IMR-90 (cell line): ENCODE measurements at regions not wholly inside any gene's neighbourhood (a gene's known extent, or its start where the extent isn't known, plus 50 kb on each side); places are given as distances from the start of the nearest gene placed in this dataset.
A peak's percentile ranks its signal among the peaks of the same experiment; 100 is the strongest.

Experiments
- ATAC-seq: fragments of 200-7000 bp; cut with Tn5 transposase; 2 replicates; pipeline ENCODE4 v1.9.1; 2020; ENCODE audit warnings: low read depth, mild to moderate bottlenecking, moderate library complexity
- BruUV-seq: library from RNA; stranded (reverse); fragments of 400-500 nt; replicated peaks from 2 replicates; lab custom pipeline; 2021; lab: Mats Ljungman, UMichigan
- CTCF ChIA-PET: fragments of 300-600 bp; formaldehyde crosslinking; extraction: SDS; loops from one replicate; lab custom pipeline; 2021; ENCODE audit warnings: antibody characterized with exemption; lab: Yijun Ruan, JAX
- POLR2A ChIA-PET: fragments of 300-600 bp; sonication (Branson Sonifier 250); formaldehyde crosslinking; loops from one replicate; lab custom pipeline; 2022; ENCODE audit warnings: antibody characterized with exemption; ENCODE audit not compliant: unreplicated experiment; lab: Charles Lee
- DNase-seq: peaks from one replicate; pipeline ENCODE4 v3.0.0; 2013
- H2AFZ ChIP-seq: replicated peaks from 2 replicates; pipeline ENCODE3; 2013; ENCODE audit warnings: low read length, mild to moderate bottlenecking; ENCODE audit not compliant: poor library complexity
- H2AK5ac ChIP-seq: 2 replicates; pipeline ENCODE4 v1.6.1; 2013; ENCODE audit warnings: low read depth, low read length, inconsistent platforms
- H2AK9ac ChIP-seq: replicated peaks from 2 replicates; pipeline ENCODE3; 2013; ENCODE audit warnings: mild to moderate bottlenecking, low read depth, low read length, moderate library complexity; ENCODE audit not compliant: poor library complexity
- H2BK120ac ChIP-seq: 2 replicates; pipeline ENCODE4 v1.6.1; 2013; ENCODE audit warnings: low read depth, low read length, inconsistent platforms
- H2BK15ac ChIP-seq: 3 replicates; pipeline ENCODE4 v1.6.1; 2013; ENCODE audit warnings: low read depth, low read length, inconsistent platforms
- H2BK20ac ChIP-seq: 2 replicates; pipeline ENCODE4 v1.6.1; 2013; ENCODE audit warnings: low read depth, mild to moderate bottlenecking, inconsistent platforms, low read length, moderate library complexity
- H2BK5ac ChIP-seq: 2 replicates; pipeline ENCODE4 v1.6.1; 2013; ENCODE audit warnings: mild to moderate bottlenecking, low read depth, low read length, inconsistent platforms; ENCODE audit not compliant: poor library complexity, severe bottlenecking
- H3K14ac ChIP-seq: replicated peaks from 2 replicates; pipeline ENCODE4 v1.6.1; 2013; ENCODE audit warnings: low read depth, low read length, inconsistent platforms
- H3K18ac ChIP-seq: 2 replicates; pipeline ENCODE4 v1.6.1; 2013; ENCODE audit warnings: low read depth, low read length, control low read depth
- H3K23ac ChIP-seq: 2 replicates; pipeline ENCODE4 v1.6.1; 2013; ENCODE audit warnings: low read depth, low read length, inconsistent platforms
- H3K27ac ChIP-seq: 2 replicates; pipeline ENCODE4 v1.5.1; 2013; ENCODE audit warnings: mild to moderate bottlenecking, control low read depth, low read length; ENCODE audit not compliant: insufficient read depth
- H3K27me3 ChIP-seq: 2 replicates; pipeline ENCODE4 v1.6.1; 2013; ENCODE audit warnings: low read length; ENCODE audit not compliant: control insufficient read depth, insufficient read depth
- H3K36me3 ChIP-seq: 2 replicates; pipeline ENCODE4 v1.6.1; 2013; ENCODE audit warnings: low read length, mixed read lengths; ENCODE audit not compliant: control insufficient read depth, insufficient read depth
- H3K4ac ChIP-seq: 2 replicates; pipeline ENCODE4 v1.6.1; 2013; ENCODE audit warnings: low read depth, low read length, inconsistent platforms
- H3K4me1 ChIP-seq: 2 replicates; pipeline ENCODE4 v1.6.1; 2013; ENCODE audit warnings: low read length, mixed read lengths; ENCODE audit not compliant: control insufficient read depth, insufficient read depth
- H3K4me2 ChIP-seq: 2 replicates; pipeline ENCODE4 v1.6.1; 2013; ENCODE audit warnings: low read depth, mild to moderate bottlenecking, control low read depth, low read length, moderate library complexity
- H3K4me3 ChIP-seq: 2 replicates; pipeline ENCODE4 v1.5.1; 2013; ENCODE audit warnings: low read depth, mild to moderate bottlenecking, control low read depth, low read length, moderate library complexity; ENCODE audit not compliant: insufficient read depth
- H3K56ac ChIP-seq: 2 replicates; pipeline ENCODE4 v1.6.1; 2013; ENCODE audit warnings: low read length, inconsistent platforms; ENCODE audit not compliant: insufficient read depth; ENCODE audit errors: extremely low read depth
- H3K79me1 ChIP-seq, 2 experiments: 2 replicates each; pipeline ENCODE4 v1.6.1; 2013; ENCODE audit warnings: low read length in 2 of 2, inconsistent platforms in 1 of 2, low read depth in 1 of 2
- H3K9ac ChIP-seq: 2 replicates; pipeline ENCODE4 v1.6.1; 2013; ENCODE audit warnings: low read depth, low read length, control low read depth
- H3K9me1 ChIP-seq: 2 replicates; pipeline ENCODE4 v1.6.1; 2013; ENCODE audit warnings: low read length, inconsistent platforms; ENCODE audit not compliant: insufficient read depth
- H3K9me3 ChIP-seq: 2 replicates; pipeline ENCODE4 v1.6.1; 2013; ENCODE audit warnings: low read length; ENCODE audit not compliant: control insufficient read depth, insufficient read depth
- H4K20me1 ChIP-seq: 2 replicates; pipeline ENCODE4 v1.6.1; 2013; ENCODE audit warnings: low read length, inconsistent platforms; ENCODE audit not compliant: insufficient read depth
- H4K5ac ChIP-seq: 2 replicates; pipeline ENCODE4 v1.6.1; 2013; ENCODE audit warnings: mild to moderate bottlenecking, low read depth, low read length, control low read depth
- H4K8ac ChIP-seq, 2 experiments: 2 replicates each; pipeline ENCODE4 v1.6.1; 2013; ENCODE audit warnings: low read depth in 2 of 2, low read length in 2 of 2, control low read depth in 1 of 2, inconsistent platforms in 1 of 2
- H4K91ac ChIP-seq: 2 replicates; pipeline ENCODE4 v1.6.1; 2013; ENCODE audit warnings: low read depth, low read length, inconsistent platforms; ENCODE audit not compliant: insufficient read depth
- MAFK ChIP-seq: IDR thresholded peaks from 2 replicates; pipeline ENCODE4 v1.6.1; 2012; ENCODE audit warnings: low read depth, low read length, improper control_type of control experiment
- SMC3 ChIP-seq: fragments of 150-350 bp; IDR thresholded peaks from 2 replicates; pipeline ENCODE4 v1.6.1; 2016; ENCODE audit warnings: low read depth, mild to moderate bottlenecking, antibody characterized with exemption, low read length, moderate library complexity
- WGBS, 2 experiments: methylation state at CpG; one replicate each; pipeline versions ENCODE4 v1.1.5 to v1.1.7; 2013; ENCODE audit warnings: missing lambda C conversion rate in 2 of 2; ENCODE audit not compliant: insufficient read length in 1 of 2; ENCODE audit errors: extremely low coverage in 2 of 2; 5-methylcytosine and 5-hydroxymethylcytosine counted together
- dilution Hi-C: fragments of 300-500 bp; cut with HindIII; formaldehyde crosslinking; loops from one replicate; pipeline ENCODE4 v1.14.3; 2018; ENCODE audit warnings: low sequenced_read_pairs; ENCODE audit not compliant: unreplicated experiment
- in situ Hi-C: fragments of 300-500 bp; cut with MboI; formaldehyde crosslinking; loops from 3 replicates; pipeline ENCODE4 v1.14.3; 2019; ENCODE audit warnings: low sequenced_read_pairs, inconsistent platforms, mixed read lengths
- intact Hi-C: fragments of 100-400 bp; cut with micrococcal nuclease; formaldehyde crosslinking; loops from 2 replicates; pipeline ENCODE4 v1.10.0; 2022

DNA sequence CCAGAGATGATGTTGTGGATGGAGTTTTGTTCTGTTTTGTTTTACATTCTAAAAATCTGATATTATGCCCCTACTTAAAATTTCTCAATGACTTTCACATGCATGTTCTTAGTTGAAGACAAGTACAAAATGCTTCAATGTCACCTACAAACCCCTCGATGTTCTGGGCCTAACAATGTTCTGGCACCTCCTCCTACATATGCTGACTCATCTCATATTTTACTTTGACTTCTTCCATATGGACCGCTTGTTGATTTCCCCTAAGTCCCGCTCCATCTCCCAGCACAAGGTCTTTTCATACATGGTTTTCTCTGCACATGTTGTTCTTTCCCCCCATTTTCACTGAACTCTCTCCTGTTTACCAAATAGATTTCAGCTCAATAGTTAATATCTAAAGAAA is 441.4 kb downstream of the CNTN6 start:
- H4K91ac ChIP-seq: no peak overlapping the region
- H3K4me3 ChIP-seq: no peak overlapping the region
- no peaks in the 10 kb centered on the region for H4K20me1 ChIP-seq
- H3K79me1 ChIP-seq: no peaks in the 10 kb centered on the region
- no peak overlapping the region for H3K14ac ChIP-seq
- TF ChIP-seq MAFK: peak; percentile 42; the same call in 1 of the 2 replicates
- TF ChIP-seq SMC3: no peak
- H2BK15ac ChIP-seq: no peak overlapping the region
- no peak overlapping the region for H2BK20ac ChIP-seq
- H3K27me3 ChIP-seq: no peaks in the 10 kb centered on the region
- H4K5ac ChIP-seq: no peak overlapping the region
- H2AFZ ChIP-seq: no peak overlapping the region
- intact Hi-C loops (no loop called here), dilution Hi-C loops (no loop called here), in situ Hi-C loops (no loop called here)
- H3K27ac ChIP-seq: no peak overlapping the region
- H2AK5ac ChIP-seq: no peak overlapping the region
- no peak overlapping the region for H2BK5ac ChIP-seq
- 42% methylated on average over 3 of the region's 3 CpGs; no CpG with 5 or more reads in 1 of the 2 experiments for WGBS, 2 experiments
- no peaks in the 10 kb centered on the region for H3K4me1 ChIP-seq
- no peak overlapping the region for H3K18ac ChIP-seq
- BruUV-seq: no TSS peak
- CTCF ChIA-PET: no interaction called here
- POLR2A ChIA-PET: no interaction called here
- H3K4ac ChIP-seq: no peak overlapping the region
- no peak overlapping the region for H2AK9ac ChIP-seq
- no peak overlapping the region for H4K8ac ChIP-seq
- no peak overlapping the region for H3K23ac ChIP-seq
- ATAC-seq: no peak
- H3K36me3 ChIP-seq: no peaks in the 10 kb centered on the region
- no peak overlapping the region for H3K4me2 ChIP-seq
- H3K9me1 ChIP-seq: no peaks in the 10 kb centered on the region
- no peak overlapping the region for H3K56ac ChIP-seq
- no peak overlapping the region for H3K9ac ChIP-seq
- no peak overlapping the region for H2BK120ac ChIP-seq
- H3K9me3 ChIP-seq: peaks cover 3% of the 10 kb centered on the region; the same call in 1 of the 2 replicates
- DNase-seq: no peak
